Mammary epithelial cell (primary cell): ENCODE measurements at regions not wholly inside any gene's neighbourhood (a gene's known extent, or its start where the extent isn't known, plus 50 kb on each side); places are given as distances from the start of the nearest gene placed in this dataset.

Experiments used
- EZH2 ChIP-seq: IDR thresholded peaks from 2 replicates; pipeline ENCODE4 v1.6.1; 2012; ENCODE audit warnings: low read length, inconsistent platforms, borderline replicate concordance
- TF ChIP-seq, protein P1 (sequence below), 2 donors: IDR thresholded peaks in 1 of 2; conservative IDR thresholded peaks in 1 of 2; 2 replicates each; pipeline ENCODE4 v1.5.1; 2011 to 2012; ENCODE audit warnings: inconsistent platforms in 2 of 2, low read length in 2 of 2, mild to moderate bottlenecking in 2 of 2, control low read depth in 1 of 2, low read depth in 1 of 2; ENCODE audit not compliant: insufficient read depth in 1 of 2; ENCODE audit errors: extremely low read depth in 1 of 2

DNA sequence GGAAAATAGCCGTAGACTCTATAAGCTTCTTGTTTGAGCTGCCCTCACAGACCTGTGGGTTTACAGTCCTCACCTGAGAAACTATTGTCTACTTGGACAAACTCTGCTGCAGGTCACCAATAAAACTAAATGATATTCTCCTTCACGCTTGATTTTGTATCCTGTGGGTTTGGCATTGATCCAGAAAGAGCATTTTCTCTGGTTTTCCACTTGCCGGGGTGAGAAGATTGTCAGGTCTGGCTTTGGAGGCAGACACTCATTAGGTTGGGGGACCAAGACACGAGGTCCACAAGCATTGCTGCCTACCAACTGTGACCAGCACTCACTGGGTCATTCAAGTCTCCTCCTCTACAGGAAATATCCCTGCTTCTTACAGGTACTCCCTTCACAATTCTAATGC, 68.5 kb downstream of the CDC14C start:
- TF ChIP-seq, protein P1, sequence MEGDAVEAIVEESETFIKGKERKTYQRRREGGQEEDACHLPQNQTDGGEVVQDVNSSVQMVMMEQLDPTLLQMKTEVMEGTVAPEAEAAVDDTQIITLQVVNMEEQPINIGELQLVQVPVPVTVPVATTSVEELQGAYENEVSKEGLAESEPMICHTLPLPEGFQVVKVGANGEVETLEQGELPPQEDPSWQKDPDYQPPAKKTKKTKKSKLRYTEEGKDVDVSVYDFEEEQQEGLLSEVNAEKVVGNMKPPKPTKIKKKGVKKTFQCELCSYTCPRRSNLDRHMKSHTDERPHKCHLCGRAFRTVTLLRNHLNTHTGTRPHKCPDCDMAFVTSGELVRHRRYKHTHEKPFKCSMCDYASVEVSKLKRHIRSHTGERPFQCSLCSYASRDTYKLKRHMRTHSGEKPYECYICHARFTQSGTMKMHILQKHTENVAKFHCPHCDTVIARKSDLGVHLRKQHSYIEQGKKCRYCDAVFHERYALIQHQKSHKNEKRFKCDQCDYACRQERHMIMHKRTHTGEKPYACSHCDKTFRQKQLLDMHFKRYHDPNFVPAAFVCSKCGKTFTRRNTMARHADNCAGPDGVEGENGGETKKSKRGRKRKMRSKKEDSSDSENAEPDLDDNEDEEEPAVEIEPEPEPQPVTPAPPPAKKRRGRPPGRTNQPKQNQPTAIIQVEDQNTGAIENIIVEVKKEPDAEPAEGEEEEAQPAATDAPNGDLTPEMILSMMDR (conservative IDR thresholded peaks at IDR 0.05 in 1 of 2, IDR thresholded peaks at IDR 0.05 in 1 of 2; ENCODE audit: extremely low read depth in 1 of 2, insufficient read depth in 1 of 2, low read depth in 1 of 2, low read length in 2 of 2): no peak
- no peak for TF ChIP-seq EZH2
